ENCODE measurements at regions not wholly inside any gene's neighbourhood (a gene's known extent, or its start where the extent isn't known, plus 50 kb on each side); places are given as distances from the start of the nearest gene placed in this dataset.

GRCh38 chr1:34418166-34418565 is 241.5 kb downstream of the C1orf94 start:
- H3K79me2 ChIP-seq (ENCODE audit: low read depth): no peaks in the 10 kb centered on the region
- BruUV-seq (replicated peaks): no TSS peak

GRCh38 chr1:34419663-34420136 is 243.0 kb downstream of the C1orf94 start:
- Histone ChIP-seq H3K4me1 (replicated peaks; ENCODE audit: insufficient read depth) (no peaks in the 10 kb centered on the region), H3K9me3 (ENCODE audit: insufficient read depth, low read depth) (no peaks in the 10 kb centered on the region), H4K20me1 (ENCODE audit: insufficient read depth) (no peaks in the 10 kb centered on the region), H2AFZ (no peak overlapping the region), H3K4me2 (no peak overlapping the region), H3K9me2 (ENCODE audit: insufficient read depth) (no peaks in the 10 kb centered on the region), H3K79me2 (ENCODE audit: low read depth) (no peaks in the 10 kb centered on the region), H3K4me3 (no peak overlapping the region), H3K36me3 (ENCODE audit: low read depth) (no peaks in the 10 kb centered on the region), H3K27me3 (ENCODE audit: insufficient read depth, low read depth) (0 out of 2 replicates have a peak, but pooled peaks cover 23% of the 10 kb centered on the region), H3F3A (ENCODE audit: insufficient read depth, low read depth) (no peaks in the 10 kb centered on the region), H3K27ac (no peak overlapping the region)
- no peak for DNase-seq
- POLR2A ChIA-PET (ENCODE audit: unreplicated experiment): no interaction called here
- CTCF ChIA-PET: no interaction called here
- TF ChIP-seq EZH2 (IDR thresholded peaks at IDR 0.05; ENCODE audit: low read depth): no peak
- no TSS peak for BruUV-seq (replicated peaks)
- intact Hi-C loops (cut with micrococcal nuclease; ENCODE audit: unreplicated experiment): no loop called here

More at GRCh38 chr1:34418166-34418565, 241.5 kb downstream of the C1orf94 start:
- ChIA-PET POLR2A (ENCODE audit: unreplicated experiment) (no interaction called here), CTCF (no interaction called here)
- H3K27ac ChIP-seq: no peak overlapping the region
- H3K4me2 ChIP-seq: no peak overlapping the region
- H2AFZ ChIP-seq: no peak overlapping the region
- H3K36me3 ChIP-seq (ENCODE audit: low read depth): no peaks in the 10 kb centered on the region
- H4K20me1 ChIP-seq (ENCODE audit: insufficient read depth): no peaks in the 10 kb centered on the region
- no peaks in the 10 kb centered on the region for H3K4me1 ChIP-seq (replicated peaks; ENCODE audit: insufficient read depth)
- no peaks in the 10 kb centered on the region for H3F3A ChIP-seq (ENCODE audit: insufficient read depth, low read depth)
- no peaks in the 10 kb centered on the region for H3K9me2 ChIP-seq (ENCODE audit: insufficient read depth)
- TF ChIP-seq CTCF (conservative IDR thresholded peaks at IDR 0.05): no peak
- no peak for TF ChIP-seq EZH2 (IDR thresholded peaks at IDR 0.05; ENCODE audit: low read depth)
- no peak overlapping the region for H3K4me3 ChIP-seq
- H3K27me3 ChIP-seq (ENCODE audit: insufficient read depth, low read depth): 0 out of 2 replicates have a peak, but pooled peaks cover 23% of the 10 kb centered on the region
- DNase-seq: no peak
- no peaks in the 10 kb centered on the region for H3K9me3 ChIP-seq (ENCODE audit: insufficient read depth, low read depth)
- intact Hi-C loops (cut with micrococcal nuclease; ENCODE audit: unreplicated experiment): no loop called here

GRCh38 chr1:34425046-34425445 is 248.3 kb downstream of the C1orf94 start:
- H3K9me3 ChIP-seq (ENCODE audit: insufficient read depth, low read depth): no peaks in the 10 kb centered on the region
- no peaks in the 10 kb centered on the region for H3K9me2 ChIP-seq (ENCODE audit: insufficient read depth)
- no TSS peak for BruUV-seq (replicated peaks)
- H3K27ac ChIP-seq: no peak overlapping the region
- H4K20me1 ChIP-seq (ENCODE audit: insufficient read depth): no peaks in the 10 kb centered on the region
- intact Hi-C loops (cut with micrococcal nuclease; ENCODE audit: unreplicated experiment): no loop called here
- CTCF ChIA-PET: no interaction called here
- H3K27me3 ChIP-seq (ENCODE audit: insufficient read depth, low read depth): peaks cover 20% of the 10 kb centered on the region; the same call in 1 of the 2 replicates
- H3F3A ChIP-seq (ENCODE audit: insufficient read depth, low read depth): no peaks in the 10 kb centered on the region
- H3K36me3 ChIP-seq (ENCODE audit: low read depth): no peaks in the 10 kb centered on the region
- no peaks in the 10 kb centered on the region for H3K4me1 ChIP-seq (replicated peaks; ENCODE audit: insufficient read depth)
- no peak overlapping the region for H2AFZ ChIP-seq
- TF ChIP-seq CTCF (conservative IDR thresholded peaks at IDR 0.05) (no peak), EZH2 (IDR thresholded peaks at IDR 0.05; ENCODE audit: low read depth) (no peak)
- no peak overlapping the region for H3K4me2 ChIP-seq
- POLR2A ChIA-PET (ENCODE audit: unreplicated experiment): no interaction called here
- no peak overlapping the region for H3K4me3 ChIP-seq
- H3K79me2 ChIP-seq (ENCODE audit: low read depth): no peaks in the 10 kb centered on the region
- no peak for DNase-seq

- H3K79me2 ChIP-seq (ENCODE audit: low read depth): no peaks in the 10 kb centered on the region
- no peak for DNase-seq
- ChIA-PET CTCF (no interaction called here), POLR2A (ENCODE audit: unreplicated experiment) (no interaction called here)
- BruUV-seq (replicated peaks): no TSS peak
- intact Hi-C loops (cut with micrococcal nuclease; ENCODE audit: unreplicated experiment): no loop called here
- H3K9me3 ChIP-seq (ENCODE audit: insufficient read depth, low read depth): no peaks in the 10 kb centered on the region
- H2AFZ ChIP-seq: no peak overlapping the region
- H4K20me1 ChIP-seq (ENCODE audit: insufficient read depth): no peaks in the 10 kb centered on the region
- H3K27me3 ChIP-seq (ENCODE audit: insufficient read depth, low read depth): peaks cover 13% of the 10 kb centered on the region; the same call in 1 of the 2 replicates
- no peak overlapping the region for H3K4me3 ChIP-seq
- H3K4me1 ChIP-seq (replicated peaks; ENCODE audit: insufficient read depth): no peaks in the 10 kb centered on the region
- H3K36me3 ChIP-seq (ENCODE audit: low read depth): no peaks in the 10 kb centered on the region
- H3K27ac ChIP-seq: no peak overlapping the region
- H3F3A ChIP-seq (ENCODE audit: insufficient read depth, low read depth): no peaks in the 10 kb centered on the region
- H3K4me2 ChIP-seq: no peak overlapping the region
- H3K9me2 ChIP-seq (ENCODE audit: insufficient read depth): no peaks in the 10 kb centered on the region
- TF ChIP-seq EZH2 (IDR thresholded peaks at IDR 0.05; ENCODE audit: low read depth): no peak
- no peak for TF ChIP-seq CTCF (conservative IDR thresholded peaks at IDR 0.05)
Measured at GRCh38 chr1:34425785-34426184, 249.1 kb downstream of the C1orf94 start.

Data from PC-9 (cell line).